AG04450 (cell line): ENCODE measurements at regions not wholly inside any gene's neighbourhood (a gene's known extent, or its start where the extent isn't known, plus 50 kb on each side); places are given as distances from the start of the nearest gene placed in this dataset.

ENCODE experiments used
- CTCF ChIA-PET: fragments of 300-600, 350-600 bp; formaldehyde crosslinking; extraction: SDS; loops from one replicate; lab custom pipeline; 2022; ENCODE audit warnings: antibody characterized with exemption, inconsistent platforms; lab: Charles Lee
- POLR2A ChIA-PET: fragments of 350-600 bp; formaldehyde crosslinking; extraction: SDS; loops from one replicate; lab custom pipeline; 2021; ENCODE audit warnings: antibody characterized with exemption, inconsistent platforms; lab: Yijun Ruan, JAX
- DNase-seq: peaks from one replicate; pipeline ENCODE4 v3.0.0-alpha.2; 2011; ENCODE audit warnings: low read depth, low spot score
- H3K27ac ChIP-seq: one replicate; pipeline ENCODE4 v1.5.1; 2012; ENCODE audit warnings: low read depth, low read length, control low read depth
- H3K27me3 ChIP-seq: one replicate; pipeline ENCODE4 v1.6.0; 2012; ENCODE audit warnings: low read length; ENCODE audit not compliant: control insufficient read depth, insufficient read depth
- H3K4me3 ChIP-seq: 2 replicates; pipeline ENCODE4 v1.5.1; 2011; ENCODE audit warnings: mild to moderate bottlenecking, low read depth, low read length, control low read depth
- H3K9me3 ChIP-seq: 2 replicates; pipeline ENCODE4 v1.5.1; 2012; ENCODE audit warnings: low read length; ENCODE audit not compliant: control insufficient read depth, insufficient read depth
- CTCF ChIP-seq: IDR thresholded peaks from 2 replicates; pipeline ENCODE4 v1.5.1; 2011; ENCODE audit warnings: low read depth, low read length, control low read depth, inconsistent platforms

DNA sequence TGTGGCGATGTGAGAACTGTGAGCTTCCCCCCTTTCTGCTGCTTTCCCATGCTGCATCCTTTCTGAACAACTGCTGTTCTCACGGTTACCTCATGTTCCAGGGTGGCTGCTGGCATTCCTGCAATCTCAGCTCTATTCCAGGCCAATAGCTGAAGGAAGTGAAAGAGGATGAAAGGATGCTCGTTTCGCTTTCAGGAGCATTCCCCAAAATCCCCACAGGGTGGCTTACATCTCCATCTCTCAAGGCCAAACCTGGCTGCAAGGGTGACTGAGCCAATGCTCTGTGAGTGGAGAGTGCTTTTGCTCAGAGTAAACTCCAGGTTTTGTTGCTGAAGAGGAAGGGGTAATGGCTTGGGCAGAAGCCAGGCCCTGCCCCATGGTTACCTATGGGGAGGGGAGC is 848.2 kb downstream of the BRD1 start:
- ChIA-PET POLR2A (no interaction called here), CTCF (no interaction called here)
- Histone ChIP-seq H3K27ac (no peak overlapping the region), H3K27me3 (no peaks in the 10 kb centered on the region), H3K4me3 (no peak overlapping the region), H3K9me3 (peaks cover 70% of the 10 kb centered on the region)
- no peak for TF ChIP-seq CTCF
- no peak for DNase-seq

GRCh38 chr22:48976556-48977535 is 850.8 kb downstream of the BRD1 start:
- CTCF ChIA-PET, result no interaction called here
- POLR2A ChIA-PET, result no interaction called here
- no peak for DNase-seq
- no peaks in the 10 kb centered on the region for H3K27me3 ChIP-seq
- no peak overlapping the region for H3K4me3 ChIP-seq
- H3K27ac ChIP-seq, result no peak overlapping the region
- TF ChIP-seq CTCF, result no peak
- H3K9me3 ChIP-seq, result peaks cover 72% of the 10 kb centered on the region

DNA sequence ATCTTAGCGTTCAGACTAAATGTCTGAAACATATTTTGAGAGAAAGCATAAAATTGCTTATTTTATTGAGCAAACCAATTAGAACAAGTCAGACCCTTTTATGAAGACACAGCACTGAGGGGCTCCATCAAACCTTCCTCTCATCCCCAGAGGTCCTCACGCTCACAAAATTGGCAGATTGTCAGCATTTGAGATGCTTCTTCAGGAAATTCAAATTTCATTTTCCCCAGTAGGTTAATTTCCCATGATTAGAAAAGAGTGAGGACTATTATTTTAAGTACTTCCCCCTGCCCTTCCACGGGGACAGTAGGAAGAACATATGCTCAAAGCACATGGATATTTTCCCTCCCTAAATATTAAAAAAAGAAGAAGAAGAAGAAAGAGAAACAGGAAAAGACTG is 851.8 kb downstream of the BRD1 start:
- no peak overlapping the region for H3K4me3 ChIP-seq
- ChIA-PET CTCF (no interaction called here), POLR2A (no interaction called here)
- no peak overlapping the region for H3K27ac ChIP-seq
- H3K9me3 ChIP-seq, result peaks cover 64% of the 10 kb centered on the region
- H3K27me3 ChIP-seq, result no peaks in the 10 kb centered on the region
- DNase-seq, result no peak
- TF ChIP-seq CTCF, result no peak

DNA sequence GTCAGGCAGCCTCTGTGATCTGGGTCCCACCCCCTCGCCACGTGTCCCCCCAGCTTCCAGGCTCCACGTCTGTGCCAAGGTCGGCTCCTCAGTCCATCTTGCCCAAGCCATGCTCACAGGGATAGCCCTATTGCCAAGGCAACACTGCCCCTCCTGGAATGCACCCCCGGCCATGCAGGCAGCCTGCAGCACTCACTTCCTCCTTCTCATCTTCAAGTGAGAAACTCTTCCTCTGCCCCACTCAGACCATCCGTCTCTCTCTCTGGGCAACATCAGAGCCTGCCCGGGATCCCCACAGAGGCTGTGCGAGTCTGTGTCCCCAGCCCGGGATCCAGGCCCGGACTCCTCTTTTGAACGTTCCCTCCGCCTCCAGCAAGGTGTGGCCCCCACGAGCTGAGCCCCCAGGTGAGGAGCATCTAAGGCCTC is 852.3 kb downstream of the BRD1 start:
- Histone ChIP-seq H3K9me3 (peaks cover 58% of the 10 kb centered on the region), H3K4me3 (no peak overlapping the region), H3K27ac (no peak overlapping the region), H3K27me3 (no peaks in the 10 kb centered on the region)
- ChIA-PET POLR2A (no interaction called here), CTCF (no interaction called here)
- DNase-seq, result no peak
- no peak for TF ChIP-seq CTCF
